WTC11 (cell line): ENCODE measurements at regions not wholly inside any gene's neighbourhood (a gene's known extent, or its start where the extent isn't known, plus 50 kb on each side); places are given as distances from the start of the nearest gene placed in this dataset.
"Not testable (repeated sequence)": the region's sequence is repeated elsewhere in the genome, so short reads cannot be mapped to it uniquely, and the experiment has no call there.

ENCODE experiments used
- ATAC-seq: fragments of 200-7000 bp; cut with Tn5 transposase; 2 replicates; pipeline ENCODE4 v1.10.0; 2021; ENCODE audit warnings: mild to moderate bottlenecking, moderate library complexity
- CTCF ChIA-PET: fragments of 300-600 bp; sonication (Branson Sonifier 250); formaldehyde crosslinking; loops from one replicate; lab custom pipeline; 2021; ENCODE audit warnings: antibody characterized with exemption; lab: Charles Lee
- POLR2A ChIA-PET: fragments of 350-600 bp; sonication (Branson Sonifier 250); formaldehyde crosslinking; loops from one replicate; lab custom pipeline; 2021; ENCODE audit warnings: antibody characterized with exemption; lab: Charles Lee
- DNase-seq: peaks from one replicate; pipeline ENCODE4 v3.0.0; 2021; ENCODE audit warnings: low spot score
- H3K27ac Mint-ChIP-seq: 2 replicates; pipeline ENCODE4 v1.8.0; 2021; ENCODE audit warnings: mixed read lengths
- H3K27me3 Mint-ChIP-seq: 2 replicates; pipeline ENCODE4 v1.8.0; 2021; ENCODE audit warnings: low read depth, mild to moderate bottlenecking, moderate library complexity, mixed read lengths
- H3K36me3 Mint-ChIP-seq: 2 replicates; pipeline ENCODE4 v1.8.0; 2021; ENCODE audit warnings: mixed read lengths
- H3K4me1 Mint-ChIP-seq: 2 replicates; pipeline ENCODE4 v1.8.0; 2022; ENCODE audit warnings: mixed read lengths
- H3K4me3 Mint-ChIP-seq: 2 replicates; pipeline ENCODE4 v1.8.0; 2021; ENCODE audit warnings: mild to moderate bottlenecking, moderate library complexity, mixed read lengths
- H3K9me3 Mint-ChIP-seq: 2 replicates; pipeline ENCODE4 v1.8.0; 2021; ENCODE audit warnings: mixed read lengths
- ATF1 ChIP-seq: sonication (generic); formaldehyde crosslinking; IDR thresholded peaks from 2 replicates; pipeline ENCODE4 v1.8.1; 2023; ENCODE audit warnings: mild to moderate bottlenecking, moderate library complexity, missing genetic modification reagents
- ATF6 ChIP-seq: sonication (generic); formaldehyde crosslinking; IDR thresholded peaks from 2 replicates; pipeline ENCODE4 v1.8.1; 2023; ENCODE audit warnings: mild to moderate bottlenecking, missing genetic modification reagents
- ELF4 ChIP-seq: sonication (generic); formaldehyde crosslinking; IDR thresholded peaks from 2 replicates; pipeline ENCODE4 v1.8.1; 2022; ENCODE audit warnings: low read depth, mild to moderate bottlenecking, moderate library complexity, missing genetic modification reagents
- FOXK1 ChIP-seq: sonication (generic); formaldehyde crosslinking; IDR thresholded peaks from 2 replicates; pipeline ENCODE4 v1.8.0; 2022; ENCODE audit warnings: mild to moderate bottlenecking, moderate library complexity, missing genetic modification reagents
- FOXP1 ChIP-seq: sonication (generic); formaldehyde crosslinking; IDR thresholded peaks from 2 replicates; pipeline ENCODE4 v1.8.0; 2022; ENCODE audit warnings: missing genetic modification reagents, mild to moderate bottlenecking, moderate library complexity, borderline replicate concordance
- HMGA2 ChIP-seq: fragments of 250-450 bp; sonication (Bioruptor Pico); IDR thresholded peaks from 2 replicates; pipeline ENCODE4 v1.4.0; 2021; ENCODE audit warnings: mild to moderate bottlenecking, moderate library complexity
- OVOL2 ChIP-seq: fragments of 250-450 bp; sonication (Bioruptor Pico); IDR thresholded peaks from 2 replicates; pipeline ENCODE4 v1.9.0; 2021; ENCODE audit warnings: mild to moderate bottlenecking, borderline replicate concordance
- PRRX2 ChIP-seq: fragments of 250-450 bp; sonication (Bioruptor Pico); IDR thresholded peaks from 2 replicates; pipeline ENCODE4 v1.8.0; 2021; ENCODE audit warnings: mild to moderate bottlenecking
- SMAD4 ChIP-seq: sonication (generic); formaldehyde crosslinking; IDR thresholded peaks from 2 replicates; pipeline ENCODE4 v1.8.0; 2022; ENCODE audit warnings: mild to moderate bottlenecking, missing genetic modification reagents
- TEAD4 ChIP-seq: sonication (generic); formaldehyde crosslinking; IDR thresholded peaks from 2 replicates; pipeline ENCODE4 v1.8.0; 2022; ENCODE audit warnings: mild to moderate bottlenecking, missing genetic modification reagents
- USF2 ChIP-seq: sonication (generic); formaldehyde crosslinking; IDR thresholded peaks from 2 replicates; pipeline ENCODE4 v1.8.1; 2023; ENCODE audit warnings: mild to moderate bottlenecking, missing genetic modification reagents, moderate library complexity
- ZMAT4 ChIP-seq: fragments of 250-450 bp; sonication (Bioruptor Pico); IDR thresholded peaks from 2 replicates; pipeline ENCODE4 v1.9.0; 2021; ENCODE audit warnings: mild to moderate bottlenecking
- ZNF219 ChIP-seq: sonication (generic); formaldehyde crosslinking; IDR thresholded peaks from 2 replicates; pipeline ENCODE4 v1.8.0; 2023; ENCODE audit warnings: missing genetic modification reagents, mild to moderate bottlenecking, borderline replicate concordance
- ZNF281 ChIP-seq: sonication (generic); formaldehyde crosslinking; IDR thresholded peaks from 2 replicates; pipeline ENCODE4 v1.8.0; 2023; ENCODE audit warnings: mild to moderate bottlenecking, missing genetic modification reagents
- ZNF396 ChIP-seq: fragments of 250-450 bp; sonication (Bioruptor Pico); IDR thresholded peaks from 2 replicates; pipeline ENCODE4 v1.8.0; 2021; ENCODE audit warnings: mild to moderate bottlenecking, moderate library complexity, borderline replicate concordance
- ZNF423 ChIP-seq: fragments of 250-450 bp; sonication (Bioruptor Pico); IDR thresholded peaks from 2 replicates; pipeline ENCODE4 v2.1.2; 2022; ENCODE audit warnings: mild to moderate bottlenecking, moderate library complexity
- ZNF425 ChIP-seq: fragments of 250-450 bp; sonication (Bioruptor Pico); conservative IDR thresholded peaks from 2 replicates; pipeline ENCODE4 v1.9.0; 2021; ENCODE audit warnings: mild to moderate bottlenecking
- ZNF532 ChIP-seq: fragments of 250-450 bp; sonication (Bioruptor Pico); IDR thresholded peaks from 2 replicates; pipeline ENCODE4 v1.9.0; 2021; ENCODE audit warnings: mild to moderate bottlenecking, borderline replicate concordance
- ZNF671 ChIP-seq: fragments of 250-450 bp; sonication (Bioruptor Pico); IDR thresholded peaks from 2 replicates; pipeline ENCODE4 v1.8.0; 2021; ENCODE audit warnings: mild to moderate bottlenecking

GRCh38 chr10:121138112-121138860, 287.1 kb downstream of the WDR11 start (continued):
- TF ChIP-seq ZNF671: no peak
- no peak for TF ChIP-seq ZMAT4 (CRISPR knock-in tag)
- no peak for TF ChIP-seq HMGA2 (CRISPR knock-in tag)
- no peak for TF ChIP-seq ZNF281 (CRISPR knock-in tag)

GRCh38 chr10:121138918-121139317, 287.8 kb downstream of the WDR11 start:
- Mint-ChIP-seq H3K4me1 (peaks cover 7% of the 10 kb centered on the region), H3K9me3 (peaks cover 26% of the 10 kb centered on the region), H3K36me3 (peaks cover 13% of the 10 kb centered on the region), H3K27me3 (peaks cover 5% of the 10 kb centered on the region; the same call in 1 of the 2 replicates), H3K4me3 (no peak overlapping the region), H3K27ac (no peak overlapping the region)
- ATAC-seq: no peak
- POLR2A ChIA-PET: no interaction called here
- DNase-seq: no peak
- CTCF ChIA-PET: interaction anchor here (1.5 kb wide), 1 partner anchor 196 kb away, joined by 3 read pairs; no protein-coding TSS in a partner anchor
- no peak for TF ChIP-seq ATF1 (CRISPR knock-in tag)
- TF ChIP-seq ZNF671: no peak
- TF ChIP-seq OVOL2 (CRISPR knock-in tag): no peak
- no peak for TF ChIP-seq TEAD4 (CRISPR knock-in tag)
- no peak for TF ChIP-seq USF2 (CRISPR knock-in tag)
- TF ChIP-seq ZNF396 (CRISPR knock-in tag): no peak
- no peak for TF ChIP-seq ZNF423 (CRISPR knock-in tag)
- TF ChIP-seq HMGA2 (CRISPR knock-in tag): no peak
- no peak for TF ChIP-seq FOXP1 (CRISPR knock-in tag)
- TF ChIP-seq ZNF425 (CRISPR knock-in tag): no peak
- no peak for TF ChIP-seq PRRX2 (CRISPR knock-in tag)
- TF ChIP-seq ELF4: no peak
- TF ChIP-seq ZNF532 (CRISPR knock-in tag): no peak
- TF ChIP-seq FOXK1 (CRISPR knock-in tag): no peak
- TF ChIP-seq SMAD4 (CRISPR knock-in tag): no peak
- no peak for TF ChIP-seq ATF6 (CRISPR knock-in tag)
- TF ChIP-seq ZNF219 (CRISPR knock-in tag): no peak

GRCh38 chr10:121145802-121146395, 294.7 kb downstream of the WDR11 start:
- Mint-ChIP-seq H3K36me3 (peaks cover 40% of the 10 kb centered on the region), H3K9me3 (peaks cover 64% of the 10 kb centered on the region), H3K27me3 (peaks cover 12% of the 10 kb centered on the region)
- ATAC-seq, H3K4me3 Mint-ChIP-seq, DNase-seq, POLR2A ChIA-PET, CTCF ChIA-PET, H3K27ac Mint-ChIP-seq, H3K4me1 Mint-ChIP-seq: not testable (repeated sequence)
